A549 (cell line): ENCODE measurements at regions not wholly inside any gene's neighbourhood (a gene's known extent, or its start where the extent isn't known, plus 50 kb on each side); places are given as distances from the start of the nearest gene placed in this dataset.

Source experiments
- ATAC-seq, 2 experiments: fragments of 200-7000 bp in 1 of 2; fragments of >200 bp in 1 of 2; cut with Nextera tagmentation in 1 of 2; cut with Tn5 transposase in 1 of 2; 3 replicates each; pipeline versions ENCODE4 v1.8.0 to v1.9.1; 2018 to 2020; ENCODE audit warnings: mild to moderate bottlenecking in 1 of 2, moderate library complexity in 1 of 2
- CTCF ChIA-PET: fragments of 300-600 bp; sonication (Branson Sonifier 250); formaldehyde crosslinking; extraction: SDS; loops from one replicate; lab custom pipeline; 2021; ENCODE audit warnings: antibody characterized with exemption, inconsistent platforms; lab: Yijun Ruan, JAX
- POLR2A ChIA-PET: fragments of 350-600 bp; formaldehyde crosslinking; extraction: SDS; loops from one replicate; lab custom pipeline; 2021; ENCODE audit warnings: antibody characterized with exemption, inconsistent platforms; lab: Yijun Ruan, JAX
- DNase-seq, 2 experiments: peaks; one replicate each; pipeline versions ENCODE4 v3.0.0 to v3.0.0-alpha.2; 2011 to 2016; ENCODE audit warnings: low read depth in 1 of 2, low spot score in 1 of 2
- FAIRE-seq: peaks from 2 replicates; lab custom pipeline; 2011; peaks lifted over from hg19 to GRCh38; lab: Jason Lieb, UNC
- H3K27ac ChIP-seq, 2 experiments: fragments of >200 bp; sonication (Bioruptor Twin); formaldehyde crosslinking; 3 replicates each; pipeline ENCODE4 v1.5.1; 2016 to 2017
- H3K4me1 ChIP-seq: fragments of >200 bp; sonication (Bioruptor Twin); formaldehyde crosslinking; 3 replicates; pipeline ENCODE4 v1.6.1; 2016
- H3K4me2 ChIP-seq: fragments of >200 bp; sonication (Bioruptor Twin); formaldehyde crosslinking; 3 replicates; pipeline ENCODE4 v1.6.1; 2016
- H3K4me3 ChIP-seq: fragments of >200 bp; sonication (Bioruptor Twin); formaldehyde crosslinking; 3 replicates; pipeline ENCODE4 v1.5.1; 2016
- H3K9me3 ChIP-seq: fragments of >200 bp; sonication (Bioruptor Twin); formaldehyde crosslinking; 3 replicates; pipeline ENCODE4 v1.6.1; 2016
- ATOH8 ChIP-seq: fragments of 250-450 bp; sonication (Bioruptor Pico); IDR thresholded peaks from 2 replicates; pipeline ENCODE4 v1.5.0; 2020; ENCODE audit warnings: low read depth, mild to moderate bottlenecking, moderate library complexity
- CBX8 ChIP-seq: fragments of 200-600 bp; sonication (generic); IDR thresholded peaks from 2 replicates; pipeline ENCODE4 v1.6.1; 2016
- CEBPB ChIP-seq, 2 experiments: fragments of >200 bp in 1 of 2; sonication (Bioruptor Twin) in 1 of 2; formaldehyde crosslinking in 1 of 2; IDR thresholded peaks; 2 replicates each; pipeline ENCODE4 v1.6.1; 2012 to 2016
- CHD4 ChIP-seq: fragments of 200-600 bp; sonication (generic); IDR thresholded peaks from 2 replicates; pipeline ENCODE4 v1.6.1; 2016; ENCODE audit warnings: antibody characterized with exemption, mild to moderate bottlenecking, borderline replicate concordance
- CTCF ChIP-seq: fragments of >200 bp; sonication (Bioruptor Twin); formaldehyde crosslinking; IDR thresholded peaks from 3 replicates; pipeline ENCODE4 v1.5.1; 2016
- EHMT2 ChIP-seq: fragments of 200-600 bp; sonication (generic); IDR thresholded peaks from 2 replicates; pipeline ENCODE4 v1.6.1; 2016; ENCODE audit warnings: antibody characterized with exemption, low read depth, mild to moderate bottlenecking, moderate library complexity
- EP300 ChIP-seq, 2 experiments: fragments of >200 bp; sonication (Bioruptor Twin); formaldehyde crosslinking; IDR thresholded peaks; 2 replicates in 1 of 2; 3 replicates in 1 of 2; pipeline ENCODE4 v1.6.1; 2016 to 2017
- ESRRA ChIP-seq: fragments of 150-350 bp; IDR thresholded peaks from 2 replicates; pipeline ENCODE4 v1.6.1; 2014; ENCODE audit warnings: mild to moderate bottlenecking, low read length, borderline replicate concordance
- FOXS1 ChIP-seq: fragments of 250-450 bp; sonication (Bioruptor Pico); IDR thresholded peaks from 2 replicates; pipeline ENCODE4 v1.5.0; 2020; ENCODE audit warnings: mild to moderate bottlenecking, moderate library complexity
- HES2 ChIP-seq: fragments of >200 bp; sonication (Bioruptor Twin); formaldehyde crosslinking; IDR thresholded peaks from 2 replicates; pipeline ENCODE4 v1.6.1; 2016
- HOXB13 ChIP-seq: fragments of 250-450 bp; sonication (Bioruptor Pico); IDR thresholded peaks from 2 replicates; pipeline ENCODE4 v1.5.0; 2020; ENCODE audit warnings: low read depth, mild to moderate bottlenecking, moderate library complexity
- JUNB ChIP-seq: fragments of >200 bp; sonication (Bioruptor Twin); formaldehyde crosslinking; IDR thresholded peaks from 2 replicates; pipeline ENCODE4 v1.6.1; 2016
- KDM1A ChIP-seq: fragments of 200-600 bp; sonication (generic); IDR thresholded peaks from 2 replicates; pipeline ENCODE4 v1.6.1; 2016; ENCODE audit warnings: low read depth, mild to moderate bottlenecking
- MAFK ChIP-seq: fragments of 450-650 bp; IDR thresholded peaks from 2 replicates; pipeline ENCODE4 v1.6.1; 2014; ENCODE audit not compliant: partially characterized antibody
- MAX ChIP-seq: IDR thresholded peaks from 2 replicates; pipeline ENCODE4 v1.6.1; 2012
- MAZ ChIP-seq: fragments of 150-350 bp; IDR thresholded peaks from 2 replicates; pipeline ENCODE4 v1.6.1; 2014; ENCODE audit warnings: antibody characterized with exemption, low read depth, low read length, borderline replicate concordance
- MYC ChIP-seq: IDR thresholded peaks from 2 replicates; pipeline ENCODE4 v1.6.1; 2012; ENCODE audit warnings: mild to moderate bottlenecking, inconsistent platforms, low read length, improper control_type of control experiment, borderline replicate concordance
- NFE2L2 ChIP-seq: fragments of 150-350 bp; conservative IDR thresholded peaks from 2 replicates; pipeline ENCODE4 v1.6.1; 2014; ENCODE audit warnings: low read length
- POLR2AphosphoS2 ChIP-seq: conservative IDR thresholded peaks from 2 replicates; pipeline ENCODE4 v1.6.1; 2012; ENCODE audit warnings: low read length, improper control_type of control experiment, inconsistent platforms
- RAD21 ChIP-seq, 2 experiments: fragments of >200 bp in 1 of 2; sonication (Bioruptor Twin) in 1 of 2; formaldehyde crosslinking in 1 of 2; IDR thresholded peaks in 1 of 2; conservative IDR thresholded peaks in 1 of 2; 2 replicates in 1 of 2; 3 replicates in 1 of 2; pipeline ENCODE4 v1.6.1; 2012 to 2018; ENCODE audit warnings: inconsistent platforms in 1 of 2
- RCOR1 ChIP-seq: fragments of 150-350 bp; IDR thresholded peaks from 2 replicates; pipeline ENCODE4 v1.6.1; 2014; ENCODE audit warnings: antibody characterized with exemption, low read length, low read depth
- RFX5 ChIP-seq: fragments of 450-650 bp; IDR thresholded peaks from 2 replicates; pipeline ENCODE4 v1.7.1; 2014; ENCODE audit warnings: antibody characterized with exemption, mild to moderate bottlenecking, moderate library complexity
- ZNF302 ChIP-seq: fragments of 250-450 bp; sonication (Bioruptor Pico); IDR thresholded peaks from 2 replicates; pipeline ENCODE4 v1.9.0; 2021; ENCODE audit warnings: inconsistent platforms, mild to moderate bottlenecking, moderate library complexity
- WGBS: methylation state at CpG from one replicate; pipeline ENCODE4 v1.1.6; 2017; ENCODE audit errors: missing lambda C conversion rate; 5-methylcytosine and 5-hydroxymethylcytosine counted together
- TF ChIP-seq, protein P1 (sequence below): fragments of 200-600 bp; sonication (generic); IDR thresholded peaks from 2 replicates; pipeline ENCODE4 v1.6.1; 2016; ENCODE audit warnings: antibody characterized with exemption, mild to moderate bottlenecking, moderate library complexity
- TF ChIP-seq, protein P2 (sequence below): fragments of 450-650 bp; IDR thresholded peaks from 2 replicates; pipeline ENCODE4 v1.6.1; 2014; ENCODE audit warnings: antibody characterized with exemption
- TF ChIP-seq, protein P3 (sequence below): fragments of 250-450 bp; sonication (Bioruptor Pico); IDR thresholded peaks from 2 replicates; pipeline ENCODE4 v1.5.0; 2021; ENCODE audit warnings: mild to moderate bottlenecking, moderate library complexity, borderline replicate concordance
- TF ChIP-seq, protein P4 (sequence below): fragments of 150-350 bp; IDR thresholded peaks from 2 replicates; pipeline ENCODE4 v1.6.1; 2014; ENCODE audit warnings: low read depth, mild to moderate bottlenecking, low read length

- no peak for ATAC-seq
These were observed 251.9 kb downstream of the FBXO15 start for GRCh38 chr18:73895701-73896100.

DNA sequence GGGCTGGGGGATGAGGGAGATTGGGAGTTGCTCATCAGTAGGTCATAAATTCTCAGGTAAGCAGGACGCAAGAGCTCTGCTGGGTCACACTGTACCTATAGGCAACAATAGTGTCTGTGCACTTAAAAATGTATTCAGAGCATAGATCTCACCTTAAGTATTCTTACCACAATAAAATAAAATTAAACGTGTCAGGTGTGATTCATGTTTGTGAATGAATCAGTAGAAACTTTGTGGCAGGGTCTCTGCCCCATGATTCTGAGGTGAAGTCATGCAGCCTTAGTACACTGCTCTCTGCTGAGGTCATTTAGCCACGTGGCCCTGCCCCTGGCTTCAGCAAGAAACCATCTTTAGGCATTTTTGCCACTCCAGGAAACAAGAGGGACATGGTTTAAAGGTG is 253.8 kb downstream of the FBXO15 start:
- 29% methylated on average over 3 of the region's 3 CpGs for WGBS
- Histone ChIP-seq H3K4me2 (no peak overlapping the region), H3K4me1 (no peaks in the 10 kb centered on the region), H3K9me3 (no peaks in the 10 kb centered on the region), H3K4me3 (no peak overlapping the region), H3K27ac (no peak overlapping the region)
- no peak for ATAC-seq
- ChIA-PET POLR2A (no interaction called here), CTCF (no interaction called here)
- no peak for DNase-seq
- FAIRE-seq, result no peak
- no peak for TF ChIP-seq ZNF302 (CRISPR knock-in tag)
- no peak for TF ChIP-seq RFX5
- TF ChIP-seq CHD4, result no peak
- TF ChIP-seq FOXS1, result no peak
- no peak for TF ChIP-seq CTCF
- TF ChIP-seq, protein P1, sequence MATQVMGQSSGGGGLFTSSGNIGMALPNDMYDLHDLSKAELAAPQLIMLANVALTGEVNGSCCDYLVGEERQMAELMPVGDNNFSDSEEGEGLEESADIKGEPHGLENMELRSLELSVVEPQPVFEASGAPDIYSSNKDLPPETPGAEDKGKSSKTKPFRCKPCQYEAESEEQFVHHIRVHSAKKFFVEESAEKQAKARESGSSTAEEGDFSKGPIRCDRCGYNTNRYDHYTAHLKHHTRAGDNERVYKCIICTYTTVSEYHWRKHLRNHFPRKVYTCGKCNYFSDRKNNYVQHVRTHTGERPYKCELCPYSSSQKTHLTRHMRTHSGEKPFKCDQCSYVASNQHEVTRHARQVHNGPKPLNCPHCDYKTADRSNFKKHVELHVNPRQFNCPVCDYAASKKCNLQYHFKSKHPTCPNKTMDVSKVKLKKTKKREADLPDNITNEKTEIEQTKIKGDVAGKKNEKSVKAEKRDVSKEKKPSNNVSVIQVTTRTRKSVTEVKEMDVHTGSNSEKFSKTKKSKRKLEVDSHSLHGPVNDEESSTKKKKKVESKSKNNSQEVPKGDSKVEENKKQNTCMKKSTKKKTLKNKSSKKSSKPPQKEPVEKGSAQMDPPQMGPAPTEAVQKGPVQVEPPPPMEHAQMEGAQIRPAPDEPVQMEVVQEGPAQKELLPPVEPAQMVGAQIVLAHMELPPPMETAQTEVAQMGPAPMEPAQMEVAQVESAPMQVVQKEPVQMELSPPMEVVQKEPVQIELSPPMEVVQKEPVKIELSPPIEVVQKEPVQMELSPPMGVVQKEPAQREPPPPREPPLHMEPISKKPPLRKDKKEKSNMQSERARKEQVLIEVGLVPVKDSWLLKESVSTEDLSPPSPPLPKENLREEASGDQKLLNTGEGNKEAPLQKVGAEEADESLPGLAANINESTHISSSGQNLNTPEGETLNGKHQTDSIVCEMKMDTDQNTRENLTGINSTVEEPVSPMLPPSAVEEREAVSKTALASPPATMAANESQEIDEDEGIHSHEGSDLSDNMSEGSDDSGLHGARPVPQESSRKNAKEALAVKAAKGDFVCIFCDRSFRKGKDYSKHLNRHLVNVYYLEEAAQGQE, result no peak
- no peak for TF ChIP-seq JUNB
- no peak for TF ChIP-seq MAZ
- TF ChIP-seq, protein P2, sequence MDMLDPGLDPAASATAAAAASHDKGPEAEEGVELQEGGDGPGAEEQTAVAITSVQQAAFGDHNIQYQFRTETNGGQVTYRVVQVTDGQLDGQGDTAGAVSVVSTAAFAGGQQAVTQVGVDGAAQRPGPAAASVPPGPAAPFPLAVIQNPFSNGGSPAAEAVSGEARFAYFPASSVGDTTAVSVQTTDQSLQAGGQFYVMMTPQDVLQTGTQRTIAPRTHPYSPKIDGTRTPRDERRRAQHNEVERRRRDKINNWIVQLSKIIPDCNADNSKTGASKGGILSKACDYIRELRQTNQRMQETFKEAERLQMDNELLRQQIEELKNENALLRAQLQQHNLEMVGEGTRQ, result no peak
- no peak for TF ChIP-seq RAD21 (conservative IDR thresholded peaks at IDR 0.05 in 1 of 2, IDR thresholded peaks at IDR 0.05 in 1 of 2)
- no peak for TF ChIP-seq NFE2L2
- TF ChIP-seq MAX, result no peak
- no peak for TF ChIP-seq EHMT2

More at GRCh38 chr18:73895701-73896100, 251.9 kb downstream of the FBXO15 start:
- CTCF ChIA-PET, result interaction anchor here (1.7 kb wide), 1 partner anchor 44 kb away, joined by 4 read pairs; no protein-coding TSS in a partner anchor
- FAIRE-seq, result no peak
- no peak for DNase-seq
- Histone ChIP-seq H3K4me1 (no peaks in the 10 kb centered on the region), H3K4me2 (no peak overlapping the region), H3K9me3 (no peaks in the 10 kb centered on the region), H3K27ac (no peak overlapping the region), H3K4me3 (no peak overlapping the region)
- TF ChIP-seq JUNB (no peak), KDM1A (no peak), MYC (no peak), RCOR1 (no peak), ESRRA (no peak), HOXB13 (no peak), HES2 (no peak), POLR2AphosphoS2 (no peak), MAX (no peak), CEBPB (IDR thresholded peaks at IDR 0.05) (no peak), MAFK (no peak), ATOH8 (CRISPR knock-in tag) (no peak), RFX5 (no peak), EP300 (IDR thresholded peaks at IDR 0.05) (no peak), CBX8 (no peak), EHMT2 (no peak)
- TF ChIP-seq, protein P3, sequence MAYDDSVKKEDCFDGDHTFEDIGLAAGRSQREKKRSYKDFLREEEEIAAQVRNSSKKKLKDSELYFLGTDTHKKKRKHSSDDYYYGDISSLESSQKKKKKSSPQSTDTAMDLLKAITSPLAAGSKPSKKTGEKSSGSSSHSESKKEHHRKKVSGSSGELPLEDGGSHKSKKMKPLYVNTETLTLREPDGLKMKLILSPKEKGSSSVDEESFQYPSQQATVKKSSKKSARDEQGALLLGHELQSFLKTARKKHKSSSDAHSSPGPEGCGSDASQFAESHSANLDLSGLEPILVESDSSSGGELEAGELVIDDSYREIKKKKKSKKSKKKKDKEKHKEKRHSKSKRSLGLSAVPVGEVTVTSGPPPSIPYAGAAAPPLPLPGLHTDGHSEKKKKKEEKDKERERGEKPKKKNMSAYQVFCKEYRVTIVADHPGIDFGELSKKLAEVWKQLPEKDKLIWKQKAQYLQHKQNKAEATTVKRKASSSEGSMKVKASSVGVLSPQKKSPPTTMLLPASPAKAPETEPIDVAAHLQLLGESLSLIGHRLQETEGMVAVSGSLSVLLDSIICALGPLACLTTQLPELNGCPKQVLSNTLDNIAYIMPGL (CRISPR knock-in tag), result no peak
- TF ChIP-seq, protein P4, sequence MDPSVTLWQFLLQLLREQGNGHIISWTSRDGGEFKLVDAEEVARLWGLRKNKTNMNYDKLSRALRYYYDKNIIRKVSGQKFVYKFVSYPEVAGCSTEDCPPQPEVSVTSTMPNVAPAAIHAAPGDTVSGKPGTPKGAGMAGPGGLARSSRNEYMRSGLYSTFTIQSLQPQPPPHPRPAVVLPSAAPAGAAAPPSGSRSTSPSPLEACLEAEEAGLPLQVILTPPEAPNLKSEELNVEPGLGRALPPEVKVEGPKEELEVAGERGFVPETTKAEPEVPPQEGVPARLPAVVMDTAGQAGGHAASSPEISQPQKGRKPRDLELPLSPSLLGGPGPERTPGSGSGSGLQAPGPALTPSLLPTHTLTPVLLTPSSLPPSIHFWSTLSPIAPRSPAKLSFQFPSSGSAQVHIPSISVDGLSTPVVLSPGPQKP, result no peak
- WGBS, result 30% methylated on average over 4 of the region's 4 CpGs
- POLR2A ChIA-PET, result no interaction called here
